ENCODE measurements at regions not wholly inside any gene's neighbourhood (a gene's known extent, or its start where the extent isn't known, plus 50 kb on each side); places are given as distances from the start of the nearest gene placed in this dataset.

DNA sequence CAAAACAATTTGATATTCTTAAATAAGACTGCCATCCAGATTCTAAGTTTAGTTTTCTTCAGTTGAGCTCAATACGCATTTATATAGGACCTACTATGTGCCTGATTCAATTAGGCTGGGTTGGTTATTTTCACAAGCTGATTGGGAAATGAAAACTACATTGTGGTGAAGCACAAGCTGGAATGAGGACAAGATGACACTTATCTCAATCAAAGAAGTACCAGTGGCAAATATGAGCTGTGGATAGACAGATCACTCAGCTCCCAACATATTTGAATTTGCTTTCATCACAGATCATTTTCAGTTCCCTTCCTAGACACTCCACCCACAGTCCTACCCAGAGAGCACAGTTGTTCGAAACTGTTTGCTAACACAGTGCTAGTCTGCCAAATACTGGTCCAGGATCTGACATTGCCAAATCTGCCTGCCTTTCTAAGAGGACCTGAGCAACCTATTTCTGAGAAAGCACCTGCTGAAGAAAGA lies 74.7 kb downstream of the LLPH start:
- no peaks in the 10 kb centered on the region for H3K9me3 ChIP-seq (ENCODE audit: control insufficient read depth, low read length)
- WGBS, 2 experiments (ENCODE audit: insufficient coverage in 2 of 2): 85 to 100% methylated on average over 1 to 2 of the region's 2 CpGs
- H3K36me3 ChIP-seq (ENCODE audit: control insufficient read depth, insufficient read depth, low read length): no peaks in the 10 kb centered on the region
- H3K27ac ChIP-seq (ENCODE audit: low read depth, low read length, severe bottlenecking): no peak overlapping the region
- H3K4me1 ChIP-seq (ENCODE audit: control insufficient read depth, insufficient read depth, low read length, poor library complexity, severe bottlenecking): no peaks in the 10 kb centered on the region
- H3K4me3 ChIP-seq (ENCODE audit: extremely low read depth, insufficient read depth, low read length, poor library complexity, severe bottlenecking): no peak overlapping the region

DNA sequence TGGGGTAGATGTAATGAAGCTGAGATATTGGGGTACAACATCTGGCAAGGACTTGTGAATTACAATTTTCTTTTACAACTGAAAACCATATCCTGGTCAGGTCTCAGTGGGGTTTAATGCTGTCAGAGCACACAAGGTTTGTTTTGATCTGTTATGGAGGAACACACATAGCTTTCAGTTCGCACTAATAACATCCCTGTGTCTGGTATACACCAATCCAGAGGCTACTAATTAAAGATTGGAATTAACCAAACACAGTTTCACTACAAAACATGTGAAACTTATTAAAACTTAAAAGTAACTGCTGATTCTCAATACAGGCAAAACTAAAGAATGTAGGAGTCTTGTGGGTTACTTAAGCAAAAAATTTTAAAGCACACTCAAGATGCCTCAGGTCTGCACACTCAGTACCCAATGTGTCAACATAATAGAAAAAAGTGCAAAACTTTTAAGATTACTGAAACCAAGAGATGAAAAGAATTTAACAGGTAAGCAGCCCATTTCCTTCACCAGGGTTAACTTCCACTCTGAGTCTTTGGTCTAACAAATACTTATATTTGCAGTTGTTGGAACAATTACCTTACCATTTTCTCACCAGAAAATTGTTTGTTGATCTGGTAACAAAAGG lies 77.4 kb downstream of the LLPH start:
- no CpG with 5 or more reads among the region's 1 CpG for WGBS, 2 experiments (ENCODE audit: insufficient coverage in 2 of 2)
- no peaks in the 10 kb centered on the region for H3K4me1 ChIP-seq (ENCODE audit: control insufficient read depth, insufficient read depth, low read length, poor library complexity, severe bottlenecking)
- H3K36me3 ChIP-seq (ENCODE audit: control insufficient read depth, insufficient read depth, low read length): no peaks in the 10 kb centered on the region
- H3K9me3 ChIP-seq (ENCODE audit: control insufficient read depth, low read length): no peaks in the 10 kb centered on the region
- no peak overlapping the region for H3K4me3 ChIP-seq (ENCODE audit: extremely low read depth, insufficient read depth, low read length, poor library complexity, severe bottlenecking)
- H3K27ac ChIP-seq (ENCODE audit: low read depth, low read length, severe bottlenecking): no peak overlapping the region

DNA sequence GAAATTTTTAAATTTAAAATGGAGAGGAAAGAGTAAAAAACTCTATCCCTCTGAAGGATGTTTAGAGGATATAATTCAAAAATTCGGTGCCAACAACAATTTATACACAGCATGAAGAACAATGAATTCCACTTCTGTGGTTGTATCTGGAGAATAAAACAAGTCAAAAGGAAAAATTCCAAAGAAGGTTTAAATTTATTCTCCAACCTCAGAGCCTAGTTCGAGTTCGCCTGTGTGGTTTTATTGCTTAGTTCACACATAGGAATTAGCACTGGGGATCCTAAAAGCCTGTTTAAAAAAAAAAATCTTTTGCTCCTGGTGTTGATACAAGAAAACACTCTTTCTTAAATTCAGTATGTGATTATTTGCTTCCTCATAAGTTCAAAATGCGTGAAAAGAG lies 79.2 kb downstream of the LLPH start:
- H3K27ac ChIP-seq (ENCODE audit: low read depth, low read length, severe bottlenecking): no peak overlapping the region
- no peak overlapping the region for H3K4me3 ChIP-seq (ENCODE audit: extremely low read depth, insufficient read depth, low read length, poor library complexity, severe bottlenecking)
- no peaks in the 10 kb centered on the region for H3K4me1 ChIP-seq (ENCODE audit: control insufficient read depth, insufficient read depth, low read length, poor library complexity, severe bottlenecking)
- no peaks in the 10 kb centered on the region for H3K9me3 ChIP-seq (ENCODE audit: control insufficient read depth, low read length)
- no peaks in the 10 kb centered on the region for H3K36me3 ChIP-seq (ENCODE audit: control insufficient read depth, insufficient read depth, low read length)
- whole genome bisulfite sequencing, 2 experiments (ENCODE audit: insufficient coverage in 2 of 2): no CpG with 5 or more reads among the region's 4 CpGs

DNA sequence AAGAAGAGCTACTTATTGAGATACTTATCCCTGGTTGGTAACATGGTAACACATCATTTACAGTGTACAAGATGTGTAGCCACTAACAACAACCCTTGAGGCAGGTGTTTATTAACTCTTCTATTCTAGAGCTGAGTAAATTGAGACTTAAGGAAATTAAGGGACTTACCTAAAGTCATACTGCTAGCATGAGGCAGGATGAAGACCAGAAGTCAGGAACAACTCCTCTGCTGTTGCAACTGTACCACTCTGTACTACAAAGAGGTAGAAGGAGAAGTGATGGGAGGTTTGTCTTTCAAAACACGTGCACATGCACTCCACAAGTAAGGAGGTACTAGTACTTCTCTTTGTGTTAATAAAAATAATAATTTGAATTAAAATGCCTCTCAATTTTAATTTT lies 79.9 kb downstream of the LLPH start:
- H3K4me3 ChIP-seq (ENCODE audit: extremely low read depth, insufficient read depth, low read length, poor library complexity, severe bottlenecking): no peak overlapping the region
- WGBS, 2 experiments (ENCODE audit: insufficient coverage in 2 of 2): no CpG with 5 or more reads among the region's 1 CpG
- H3K36me3 ChIP-seq (ENCODE audit: control insufficient read depth, insufficient read depth, low read length): no peaks in the 10 kb centered on the region
- no peaks in the 10 kb centered on the region for H3K4me1 ChIP-seq (ENCODE audit: control insufficient read depth, insufficient read depth, low read length, poor library complexity, severe bottlenecking)
- H3K27ac ChIP-seq (ENCODE audit: low read depth, low read length, severe bottlenecking): no peak overlapping the region
- no peaks in the 10 kb centered on the region for H3K9me3 ChIP-seq (ENCODE audit: control insufficient read depth, low read length)

- H3K36me3 ChIP-seq (ENCODE audit: control insufficient read depth, insufficient read depth, low read length): no peaks in the 10 kb centered on the region
- H3K4me3 ChIP-seq (ENCODE audit: extremely low read depth, insufficient read depth, low read length, poor library complexity, severe bottlenecking): no peak overlapping the region
- H3K27ac ChIP-seq (ENCODE audit: low read depth, low read length, severe bottlenecking): no peak overlapping the region
- no peaks in the 10 kb centered on the region for H3K9me3 ChIP-seq (ENCODE audit: control insufficient read depth, low read length)
- no peaks in the 10 kb centered on the region for H3K4me1 ChIP-seq (ENCODE audit: control insufficient read depth, insufficient read depth, low read length, poor library complexity, severe bottlenecking)
Observed at GRCh38 chr12:66050283-66050576, 80.3 kb downstream of the LLPH start.

- Histone ChIP-seq H3K36me3 (ENCODE audit: control insufficient read depth, insufficient read depth, low read length) (no peaks in the 10 kb centered on the region), H3K4me1 (ENCODE audit: control insufficient read depth, insufficient read depth, low read length, poor library complexity, severe bottlenecking) (no peaks in the 10 kb centered on the region), H3K27ac (ENCODE audit: low read depth, low read length, severe bottlenecking) (no peak overlapping the region), H3K9me3 (ENCODE audit: control insufficient read depth, low read length) (no peaks in the 10 kb centered on the region), H3K4me3 (ENCODE audit: extremely low read depth, insufficient read depth, low read length, poor library complexity, severe bottlenecking) (no peak overlapping the region)
Observed at GRCh38 chr12:66049538-66050282, 80.8 kb downstream of the LLPH start.

DNA sequence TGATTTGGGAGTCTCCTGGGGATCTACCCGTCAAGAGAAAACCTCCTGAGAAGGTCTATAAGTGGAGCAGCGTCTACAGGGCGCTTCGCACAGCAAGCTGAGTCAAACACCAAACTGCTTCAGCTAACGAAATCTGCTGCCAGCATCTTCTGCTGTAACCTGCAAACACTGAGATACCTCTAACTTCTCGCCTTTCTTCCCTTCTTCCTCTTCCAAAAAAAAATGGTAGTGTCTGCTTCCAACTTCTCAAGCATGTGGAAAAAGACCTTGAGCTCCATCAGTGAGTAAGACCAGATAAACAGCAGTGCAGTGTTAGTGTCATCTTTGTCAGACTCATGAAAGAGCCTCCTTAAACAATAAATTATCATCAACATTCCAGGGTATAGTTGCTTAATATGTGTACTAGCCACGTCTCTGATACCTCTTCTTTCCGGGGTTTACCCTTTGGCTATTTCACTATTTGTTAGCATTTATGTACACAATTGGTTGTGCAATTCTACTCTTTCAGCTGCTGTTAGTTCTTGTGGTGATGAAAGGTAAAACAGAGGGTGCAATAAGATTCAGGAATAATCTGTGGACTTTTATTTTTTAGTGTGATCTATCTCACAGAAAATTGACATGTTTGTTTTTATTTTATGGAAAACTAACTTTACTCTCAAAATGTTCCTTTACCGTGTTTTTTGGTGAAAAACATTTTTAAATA lies 81.6 kb downstream of the LLPH start:
- WGBS, 2 experiments (ENCODE audit: insufficient coverage in 2 of 2): 88 to 99% methylated on average over 6 of the region's 9 CpGs
- no peak overlapping the region for H3K4me3 ChIP-seq (ENCODE audit: extremely low read depth, insufficient read depth, low read length, poor library complexity, severe bottlenecking)

GRCh38 chr12:66048218-66048834 lies 82.2 kb downstream of the LLPH start:
- Histone ChIP-seq H3K4me3 (ENCODE audit: extremely low read depth, insufficient read depth, low read length, poor library complexity, severe bottlenecking) (no peak overlapping the region), H3K27ac (ENCODE audit: low read depth, low read length, severe bottlenecking) (no peak overlapping the region), H3K4me1 (ENCODE audit: control insufficient read depth, insufficient read depth, low read length, poor library complexity, severe bottlenecking) (no peaks in the 10 kb centered on the region), H3K36me3 (ENCODE audit: control insufficient read depth, insufficient read depth, low read length) (no peaks in the 10 kb centered on the region), H3K9me3 (ENCODE audit: control insufficient read depth, low read length) (no peaks in the 10 kb centered on the region)
- 96 to 100% methylated on average over 5 to 6 of the region's 8 CpGs for WGBS, 2 experiments (ENCODE audit: insufficient coverage in 2 of 2)

More for the DNA sequence above, 81.6 kb downstream of the LLPH start:
- H3K27ac ChIP-seq (ENCODE audit: low read depth, low read length, severe bottlenecking): no peak overlapping the region
- no peaks in the 10 kb centered on the region for H3K9me3 ChIP-seq (ENCODE audit: control insufficient read depth, low read length)
- H3K36me3 ChIP-seq (ENCODE audit: control insufficient read depth, insufficient read depth, low read length): no peaks in the 10 kb centered on the region
- no peaks in the 10 kb centered on the region for H3K4me1 ChIP-seq (ENCODE audit: control insufficient read depth, insufficient read depth, low read length, poor library complexity, severe bottlenecking)

DNA sequence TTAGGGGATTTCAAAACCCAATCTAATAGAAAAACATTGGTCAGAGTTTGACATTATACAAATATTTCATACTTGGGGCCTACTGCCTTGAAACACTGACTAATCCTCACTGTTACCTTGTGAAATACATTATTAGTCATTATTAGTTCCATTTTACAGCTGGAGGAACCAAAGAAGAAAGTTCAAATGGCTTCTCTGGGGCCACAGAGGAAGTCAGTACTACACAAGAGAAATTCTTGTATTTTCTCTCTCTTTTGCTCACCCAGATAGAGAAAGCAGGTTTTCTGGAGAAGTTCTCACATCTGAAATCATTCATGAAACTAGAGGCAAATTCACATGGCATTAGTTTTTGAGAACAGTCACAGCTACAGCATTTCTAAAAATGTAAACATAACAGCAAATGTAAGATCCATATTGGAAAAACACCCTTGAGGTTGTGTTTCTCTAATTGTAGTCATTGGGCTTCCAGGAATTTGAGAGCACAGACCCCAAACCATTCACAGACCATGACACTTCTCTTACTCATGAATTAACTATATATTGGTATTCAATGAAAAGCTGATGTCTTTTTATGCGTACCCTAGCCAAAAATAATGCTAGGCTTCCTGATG lies 83.0 kb downstream of the LLPH start:
- no peak overlapping the region for H3K4me3 ChIP-seq (ENCODE audit: extremely low read depth, insufficient read depth, low read length, poor library complexity, severe bottlenecking)
- H3K27ac ChIP-seq (ENCODE audit: low read depth, low read length, severe bottlenecking): no peak overlapping the region
- no peaks in the 10 kb centered on the region for H3K36me3 ChIP-seq (ENCODE audit: control insufficient read depth, insufficient read depth, low read length)
- H3K9me3 ChIP-seq (ENCODE audit: control insufficient read depth, low read length): no peaks in the 10 kb centered on the region
- no CpG with 5 or more reads among the region's 1 CpG for WGBS, 2 experiments (ENCODE audit: insufficient coverage in 2 of 2)
- no peaks in the 10 kb centered on the region for H3K4me1 ChIP-seq (ENCODE audit: control insufficient read depth, insufficient read depth, low read length, poor library complexity, severe bottlenecking)

- Histone ChIP-seq H3K4me1 (ENCODE audit: control insufficient read depth, insufficient read depth, low read length, poor library complexity, severe bottlenecking) (no peaks in the 10 kb centered on the region), H3K4me3 (ENCODE audit: extremely low read depth, insufficient read depth, low read length, poor library complexity, severe bottlenecking) (no peak overlapping the region), H3K9me3 (ENCODE audit: control insufficient read depth, low read length) (no peaks in the 10 kb centered on the region), H3K36me3 (ENCODE audit: control insufficient read depth, insufficient read depth, low read length) (no peaks in the 10 kb centered on the region), H3K27ac (ENCODE audit: low read depth, low read length, severe bottlenecking) (no peak overlapping the region)
- WGBS, 2 experiments (ENCODE audit: insufficient coverage in 2 of 2): 86 to 100% methylated on average over 1 to 2 of the region's 3 CpGs
Observed at GRCh38 chr12:66045506-66045905, 85.0 kb downstream of the LLPH start.

Data from mesodermal cell (in vitro differentiated cells).